Activated CD4-positive, alpha-beta T cell treated with anti-CD3 and anti-CD28 coated beads for 1 hour (primary cell): ENCODE measurements at regions not wholly inside any gene's neighbourhood (a gene's known extent, or its start where the extent isn't known, plus 50 kb on each side); places are given as distances from the start of the nearest gene placed in this dataset.

Experiments
- DNase-seq: peaks from one replicate; pipeline ENCODE4 v3.0.0-alpha.2; 2020

- DNase-seq: no peak
Measured at GRCh38 chr1:209207701-209208286, 375.7 kb upstream of the CAMK1G start.

- DNase-seq: no peak
Measured at GRCh38 chr1:209208648-209209047, 374.9 kb upstream of the CAMK1G start.

- DNase-seq: no peak
Measured at GRCh38 chr1:209213989-209214388, 369.5 kb upstream of the CAMK1G start.

GRCh38 chr1:209215826-209216225, 367.7 kb upstream of the CAMK1G start:
- DNase-seq: no peak

- DNase-seq: no peak
Measured at GRCh38 chr1:209218113-209218512, 365.4 kb upstream of the CAMK1G start.

GRCh38 chr1:209218981-209219380, 364.5 kb upstream of the CAMK1G start:
- no peak for DNase-seq

GRCh38 chr1:209219791-209220524, 363.6 kb upstream of the CAMK1G start:
- no peak for DNase-seq

GRCh38 chr1:209222826-209223225, 360.7 kb upstream of the CAMK1G start:
- no peak for DNase-seq

- no peak for DNase-seq
Measured at GRCh38 chr1:209223791-209224190, 359.7 kb upstream of the CAMK1G start.

- DNase-seq: no peak
Measured at GRCh38 chr1:209224886-209225285, 358.6 kb upstream of the CAMK1G start.

GRCh38 chr1:209227171-209227570, 356.3 kb upstream of the CAMK1G start:
- no peak for DNase-seq

GRCh38 chr1:209227941-209228340, 355.6 kb upstream of the CAMK1G start:
- no peak for DNase-seq

- no peak for DNase-seq
Measured at GRCh38 chr1:209229494-209230061, 353.9 kb upstream of the CAMK1G start.

- DNase-seq: no peak
Measured at GRCh38 chr1:209230314-209230713, 353.2 kb upstream of the CAMK1G start.

- DNase-seq: no peak
Measured at GRCh38 chr1:209231476-209232156, 351.9 kb upstream of the CAMK1G start.

GRCh38 chr1:209232197-209232596, 351.3 kb upstream of the CAMK1G start:
- no peak for DNase-seq

GRCh38 chr1:209232759-209233158, 350.8 kb upstream of the CAMK1G start:
- DNase-seq: no peak

- DNase-seq: no peak
Measured at GRCh38 chr1:209235166-209235565, 348.3 kb upstream of the CAMK1G start.

- DNase-seq: no peak
Measured at GRCh38 chr1:209238356-209238755, 345.2 kb upstream of the CAMK1G start.

GRCh38 chr1:209240351-209240750, 343.2 kb upstream of the CAMK1G start:
- no peak for DNase-seq

- no peak for DNase-seq
Measured at GRCh38 chr1:209241487-209241886, 342.0 kb upstream of the CAMK1G start.

- DNase-seq: no peak
Measured at GRCh38 chr1:209248649-209249279, 334.8 kb upstream of the CAMK1G start.

GRCh38 chr1:209249280-209249670, 334.2 kb upstream of the CAMK1G start:
- DNase-seq: no peak
